Gastroesophageal sphincter (tissue), 4 donors: ENCODE measurements at regions not wholly inside any gene's neighbourhood (a gene's known extent, or its start where the extent isn't known, plus 50 kb on each side); places are given as distances from the start of the nearest gene placed in this dataset.

Source experiments
- ATAC-seq: fragments of 150-250 bp; one replicate; pipeline ENCODE4 v1.9.1; 2016; ENCODE audit warnings: mild to moderate bottlenecking, moderate library complexity
- H3K27ac ChIP-seq, 4 donors: fragments of 200-600 bp; sonication (generic) in 3 of 4; 1 replicate in 3 of 4; 2 replicates in 1 of 4; pipeline ENCODE4 v1.5.1; 2016 to 2019
- H3K27me3 ChIP-seq: fragments of 200-600 bp; sonication (generic); one replicate; pipeline ENCODE4 v1.5.1; 2019
- H3K36me3 ChIP-seq, 2 donors: fragments of 200-600 bp; sonication (generic); one replicate each; pipeline ENCODE4 v1.5.1; 2019; ENCODE audit warnings: control low read depth in 1 of 2
- H3K4me1 ChIP-seq, 3 donors: fragments of 200-600 bp; sonication (generic); 1 replicate in 2 of 3; 2 replicates in 1 of 3; pipeline ENCODE4 v1.5.1; 2016 to 2019; ENCODE audit warnings: control low read depth in 2 of 3
- H3K4me3 ChIP-seq, 2 donors: fragments of 200-600 bp; sonication (generic); one replicate each; pipeline ENCODE4 v1.5.1; 2019; ENCODE audit warnings: mild to moderate bottlenecking in 1 of 2, moderate library complexity in 1 of 2
- H3K9me3 ChIP-seq, 3 donors: fragments of 200-600 bp; sonication (generic); one replicate each; pipeline ENCODE4 v1.5.1; 2017 to 2019; ENCODE audit warnings: control low read depth in 2 of 3
- EP300 ChIP-seq: sonication (generic); formaldehyde crosslinking; IDR thresholded peaks from one replicate; pipeline ENCODE4 v1.6.1; 2017; ENCODE audit warnings: antibody characterized with exemption, mild to moderate bottlenecking
- POLR2A ChIP-seq, 2 donors: fragments of 450-650 bp; IDR thresholded peaks; one replicate each; pipeline ENCODE4 v1.6.1; 2017; ENCODE audit warnings: antibody characterized with exemption in 2 of 2, mild to moderate bottlenecking in 2 of 2, moderate library complexity in 1 of 2
- POLR2AphosphoS5 ChIP-seq: sonication (generic); formaldehyde crosslinking; IDR thresholded peaks from one replicate; pipeline ENCODE4 v1.6.1; 2017; ENCODE audit warnings: antibody characterized with exemption
- WGBS, 2 donors: methylation state at CpG; one replicate each; pipeline ENCODE4 v1.1.5; 2018; ENCODE audit warnings: low coverage in 1 of 2; 5-methylcytosine and 5-hydroxymethylcytosine counted together
- TF ChIP-seq, protein P1 (sequence below), 4 experiments: fragments of 200-600 bp in 2 of 4; fragments of 450-650 bp in 2 of 4; sonication (generic) in 1 of 4; IDR thresholded peaks; one replicate each; pipeline ENCODE4 v1.5.1; 2017 to 2019; ENCODE audit warnings: antibody characterized with exemption in 4 of 4, mild to moderate bottlenecking in 2 of 4, moderate library complexity in 2 of 4

DNA sequence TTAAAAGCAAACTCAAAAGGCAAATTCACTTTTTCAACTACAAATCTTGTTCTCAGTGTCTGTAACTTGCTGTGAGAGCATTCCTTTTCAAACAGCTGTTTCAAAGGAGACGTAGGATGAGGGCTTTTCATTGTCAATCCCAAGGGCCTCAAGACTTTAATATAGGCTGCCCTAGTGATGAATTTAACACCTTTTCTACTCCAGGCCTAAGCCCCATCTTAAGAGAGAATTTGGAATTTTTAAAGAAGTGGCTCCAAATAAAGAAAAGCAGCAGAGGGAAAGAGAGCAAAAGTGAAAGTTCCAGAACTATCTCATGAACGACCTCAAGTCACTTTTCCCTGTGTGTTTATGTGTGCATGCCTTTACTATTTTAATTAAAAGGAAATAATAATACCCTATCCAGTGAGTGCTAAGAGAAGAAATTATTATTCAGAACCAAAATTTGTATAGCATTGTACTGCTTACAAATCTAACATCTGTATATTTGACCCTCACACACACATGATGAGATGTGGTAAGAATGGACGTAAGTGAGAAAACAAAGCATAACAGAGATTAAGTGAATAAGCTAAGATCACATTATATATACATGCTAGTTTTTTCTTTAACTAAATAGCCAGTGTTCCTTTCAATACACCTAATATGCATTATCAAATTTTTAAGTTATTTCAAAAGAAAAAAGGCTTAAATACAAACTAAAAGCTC lies 196.4 kb downstream of the VGLL3 start:
- no peaks in the 10 kb centered on the region for H3K36me3 ChIP-seq
- H3K4me1 ChIP-seq, result peaks cover 3 to 18% (median 5%) of the 10 kb centered on the region in 3 donors
- TF ChIP-seq EP300 (no peak), POLR2A (IDR thresholded peaks at IDR 0.05) (no peak), POLR2AphosphoS5 (no peak)
- TF ChIP-seq, protein P1, sequence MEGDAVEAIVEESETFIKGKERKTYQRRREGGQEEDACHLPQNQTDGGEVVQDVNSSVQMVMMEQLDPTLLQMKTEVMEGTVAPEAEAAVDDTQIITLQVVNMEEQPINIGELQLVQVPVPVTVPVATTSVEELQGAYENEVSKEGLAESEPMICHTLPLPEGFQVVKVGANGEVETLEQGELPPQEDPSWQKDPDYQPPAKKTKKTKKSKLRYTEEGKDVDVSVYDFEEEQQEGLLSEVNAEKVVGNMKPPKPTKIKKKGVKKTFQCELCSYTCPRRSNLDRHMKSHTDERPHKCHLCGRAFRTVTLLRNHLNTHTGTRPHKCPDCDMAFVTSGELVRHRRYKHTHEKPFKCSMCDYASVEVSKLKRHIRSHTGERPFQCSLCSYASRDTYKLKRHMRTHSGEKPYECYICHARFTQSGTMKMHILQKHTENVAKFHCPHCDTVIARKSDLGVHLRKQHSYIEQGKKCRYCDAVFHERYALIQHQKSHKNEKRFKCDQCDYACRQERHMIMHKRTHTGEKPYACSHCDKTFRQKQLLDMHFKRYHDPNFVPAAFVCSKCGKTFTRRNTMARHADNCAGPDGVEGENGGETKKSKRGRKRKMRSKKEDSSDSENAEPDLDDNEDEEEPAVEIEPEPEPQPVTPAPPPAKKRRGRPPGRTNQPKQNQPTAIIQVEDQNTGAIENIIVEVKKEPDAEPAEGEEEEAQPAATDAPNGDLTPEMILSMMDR (IDR thresholded peaks at IDR 0.05), result no peak
- ATAC-seq, result no peak
- WGBS, 2 donors, result 25 to 39% methylated on average over 2 to 3 of the region's 3 CpGs
- H3K27me3 ChIP-seq, result no peaks in the 10 kb centered on the region
- peak overlapping the region; percentile 62 to 80 (median 76) for H3K27ac ChIP-seq
- H3K9me3 ChIP-seq, result no peaks in the 10 kb centered on the region
- peak overlapping the region; percentile 21 to 26 for H3K4me3 ChIP-seq

DNA sequence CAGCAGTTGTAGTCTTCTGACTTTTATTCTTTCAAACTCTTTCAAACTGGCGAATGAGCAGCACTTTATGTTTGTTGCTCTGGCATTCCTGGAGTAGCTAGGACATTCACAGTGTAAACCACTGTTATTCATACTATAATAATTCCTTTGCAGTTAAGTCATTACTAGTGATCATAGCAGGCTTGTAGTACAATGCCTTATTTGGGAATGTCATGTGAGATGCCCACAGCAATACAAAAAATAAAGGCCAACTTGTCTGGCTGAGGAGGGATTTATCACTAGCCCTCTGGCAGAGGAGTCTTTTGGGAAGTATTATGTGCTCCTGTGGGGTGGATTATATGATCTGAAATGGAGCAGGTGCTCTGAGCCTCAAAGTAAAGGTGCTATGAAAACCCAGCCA lies 197.2 kb downstream of the VGLL3 start:
- no peak overlapping the region for H3K4me3 ChIP-seq
- TF ChIP-seq, protein P1 (IDR thresholded peaks at IDR 0.05), result no peak
- TF ChIP-seq POLR2AphosphoS5, result peak; percentile 77
- H3K4me1 ChIP-seq, result peaks cover 3 to 18% (median 5%) of the 10 kb centered on the region in 3 donors
- peak overlapping the region; percentile 62 to 80 (median 76) for H3K27ac ChIP-seq
- no peaks in the 10 kb centered on the region for H3K36me3 ChIP-seq
- no peaks in the 10 kb centered on the region for H3K9me3 ChIP-seq
- WGBS, 2 donors, result 10 to 15% methylated on average over 1 of the region's 1 CpG
- no peaks in the 10 kb centered on the region for H3K27me3 ChIP-seq
- peak; percentile 90 for ATAC-seq

DNA sequence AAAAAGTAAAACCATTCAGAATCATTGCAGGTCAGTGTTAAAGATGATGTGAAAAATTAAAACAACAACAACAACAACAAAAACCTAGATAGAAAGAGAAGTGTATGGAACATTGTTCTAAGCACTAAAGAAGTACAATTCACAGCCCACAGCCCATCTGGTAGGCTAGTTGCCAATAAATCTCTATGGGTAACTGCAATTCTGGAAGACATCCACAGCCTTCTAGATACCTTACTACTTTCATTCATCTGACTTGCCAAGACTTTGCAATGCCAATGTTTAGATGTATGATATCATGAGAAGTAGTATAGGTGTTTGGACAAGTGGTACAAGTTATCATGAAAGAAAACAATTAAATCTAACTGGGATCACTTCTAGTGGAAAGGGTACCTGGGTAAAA lies 198.6 kb downstream of the VGLL3 start:
- peak overlapping the region in 1 of 4 donors; percentile 80 for H3K27ac ChIP-seq
- ATAC-seq, result no peak
- no peaks in the 10 kb centered on the region for H3K9me3 ChIP-seq
- peaks cover 3 to 18% (median 5%) of the 10 kb centered on the region in 3 donors for H3K4me1 ChIP-seq
- no peaks in the 10 kb centered on the region for H3K27me3 ChIP-seq
- TF ChIP-seq POLR2A (IDR thresholded peaks at IDR 0.05) (no peak), EP300 (no peak)
- H3K36me3 ChIP-seq, result no peaks in the 10 kb centered on the region
- H3K4me3 ChIP-seq, result no peak overlapping the region

DNA sequence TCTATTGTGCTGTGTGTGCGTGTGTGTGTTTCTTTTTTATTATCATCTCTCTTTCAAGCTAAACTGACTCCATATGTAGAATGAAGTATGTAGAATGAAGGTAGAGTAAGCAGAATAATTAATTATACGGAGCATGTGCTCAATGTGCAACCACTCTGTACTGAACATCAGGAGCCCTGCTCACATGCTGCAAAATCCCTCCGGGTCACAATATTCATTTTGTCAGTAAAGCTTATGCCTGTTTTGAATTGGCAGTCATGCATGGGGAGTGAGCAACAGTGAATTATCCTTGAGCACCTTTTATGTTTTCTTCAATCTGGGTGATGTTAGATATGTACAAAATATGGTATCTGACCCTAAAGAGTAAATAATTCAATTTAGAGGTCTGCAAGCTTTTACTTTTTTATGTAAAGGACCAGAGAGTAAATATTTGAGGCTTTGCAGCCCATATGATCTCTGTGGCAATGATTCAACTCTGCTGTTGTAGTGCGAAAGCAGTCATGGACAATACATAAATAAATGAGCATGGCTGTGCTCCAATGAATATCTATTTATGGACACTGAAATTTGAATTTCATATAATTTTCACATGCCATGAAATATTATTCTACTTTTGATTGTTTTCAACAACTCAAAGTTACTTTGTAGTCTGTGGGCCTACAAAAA lies 199.9 kb downstream of the VGLL3 start:
- 81 to 85% methylated on average over 4 of the region's 4 CpGs for WGBS, 2 donors
- Histone ChIP-seq H3K9me3 (no peaks in the 10 kb centered on the region), H3K27ac (no peak overlapping the region), H3K4me3 (no peak overlapping the region), H3K36me3 (no peaks in the 10 kb centered on the region), H3K27me3 (no peaks in the 10 kb centered on the region), H3K4me1 (peaks cover 3 to 18% (median 5%) of the 10 kb centered on the region in 3 donors)
- ATAC-seq, result no peak
- TF ChIP-seq POLR2AphosphoS5 (no peak), POLR2A (IDR thresholded peaks at IDR 0.05) (no peak), EP300 (no peak)
- TF ChIP-seq, protein P1 (IDR thresholded peaks at IDR 0.05), result no peak

DNA sequence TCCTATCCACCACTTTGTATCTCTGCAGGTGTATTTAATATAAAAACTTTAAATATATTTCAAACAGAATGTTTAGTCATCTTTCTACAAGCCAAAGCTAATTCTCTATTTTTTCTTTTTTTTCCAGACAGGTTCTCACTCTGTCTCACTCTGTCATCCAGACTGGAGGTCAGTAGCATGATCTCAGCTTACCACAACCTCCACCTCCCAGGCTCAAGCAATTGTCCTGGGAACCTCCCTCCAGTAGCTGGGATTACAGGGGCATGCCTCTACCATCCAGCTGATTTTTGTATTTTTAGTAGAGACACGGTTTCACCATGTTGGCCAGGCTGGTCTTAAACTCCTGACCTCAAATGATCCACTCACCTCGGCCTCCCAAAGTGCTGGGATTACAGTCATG lies 202.6 kb downstream of the VGLL3 start:
- TF ChIP-seq POLR2A (IDR thresholded peaks at IDR 0.05), result no peak
- TF ChIP-seq POLR2AphosphoS5, result no peak
- TF ChIP-seq, protein P1 (IDR thresholded peaks at IDR 0.05), result no peak
- no peak for TF ChIP-seq EP300
- H3K9me3 ChIP-seq, result no peaks in the 10 kb centered on the region
- H3K36me3 ChIP-seq, result no peaks in the 10 kb centered on the region
- 82 to 94% methylated on average over 2 of the region's 2 CpGs for WGBS, 2 donors
- ATAC-seq, result no peak
- no peak overlapping the region for H3K4me3 ChIP-seq
- H3K27me3 ChIP-seq, result no peaks in the 10 kb centered on the region
- peaks cover 0 to under 1% (median 0%) of the 10 kb centered on the region in 3 donors for H3K4me1 ChIP-seq
- no peak overlapping the region for H3K27ac ChIP-seq
